HepG2 (cell line): ENCODE measurements at regions not wholly inside any gene's neighbourhood (a gene's known extent, or its start where the extent isn't known, plus 50 kb on each side); places are given as distances from the start of the nearest gene placed in this dataset.

Source experiments
- ATAC-seq: fragments of 200-7000 bp; cut with Tn5 transposase; 3 replicates; pipeline ENCODE4 v1.9.1; 2020; ENCODE audit warnings: mild to moderate bottlenecking, moderate library complexity
- BruUV-seq: library from RNA; stranded (reverse); fragments of 400-500 nt; replicated peaks from 2 replicates; lab custom pipeline; 2021; lab: Mats Ljungman, UMichigan
- CTCF ChIA-PET: fragments of 300-600 bp; formaldehyde crosslinking; extraction: SDS; loops from one replicate; lab custom pipeline; 2021; ENCODE audit warnings: low total read pairs, inconsistent platforms, low intra/inter-chr PET ratio; lab: Yijun Ruan, JAX
- POLR2A ChIA-PET: fragments of 350-600 bp; sonication (Branson Sonifier 250); formaldehyde crosslinking; loops from one replicate; lab custom pipeline; 2020; ENCODE audit warnings: antibody characterized with exemption, inconsistent platforms; lab: Yijun Ruan, JAX
- DNase-seq: peaks from one replicate; pipeline ENCODE4 v3.0.0-alpha.2; 2015; ENCODE audit warnings: low spot score
- FAIRE-seq: peaks from 3 replicates; lab custom pipeline; 2011; peaks lifted over from hg19 to GRCh38; lab: Jason Lieb, UNC
- H2AFZ ChIP-seq: one replicate; pipeline ENCODE4 v1.6.1; 2011; ENCODE audit warnings: low read length, inconsistent platforms
- H3K27ac ChIP-seq: fragments of 300-600 bp; 3 replicates; pipeline ENCODE4 v1.8.0; 2011; ENCODE audit warnings: mixed run types, mild to moderate bottlenecking, mixed read lengths, low read length, inconsistent platforms; ENCODE audit not compliant: insufficient read depth; ENCODE audit errors: extremely low read length
- H3K27me3 ChIP-seq, 2 experiments: fragments of 200-600 bp in 1 of 2; 2 replicates in 1 of 2; 3 replicates in 1 of 2; pipeline versions ENCODE4 v1.6.0 to v1.8.0; 2011; ENCODE audit warnings: low read length in 2 of 2, mild to moderate bottlenecking in 2 of 2, moderate library complexity in 2 of 2, inconsistent platforms in 1 of 2; ENCODE audit not compliant: insufficient read depth in 2 of 2, control insufficient read depth in 1 of 2
- H3K36me3 ChIP-seq, 2 experiments: fragments of 200-600 bp in 1 of 2; replicated peaks in 1 of 2; 2 replicates in 1 of 2; 3 replicates in 1 of 2; pipeline versions ENCODE4 v1.5.1 to v1.8.0; 2011; ENCODE audit warnings: low read length in 2 of 2, inconsistent platforms in 1 of 2; ENCODE audit not compliant: insufficient read depth in 2 of 2, control insufficient read depth in 1 of 2
- H3K4me1 ChIP-seq: 2 replicates; pipeline ENCODE4 v1.5.1; 2012; ENCODE audit warnings: low read length, inconsistent platforms; ENCODE audit not compliant: insufficient read depth
- H3K4me2 ChIP-seq: 2 replicates; pipeline ENCODE4 v1.6.0; 2011; ENCODE audit warnings: low read depth, low read length, inconsistent platforms
- H3K4me3 ChIP-seq, 3 experiments: fragments of 200-600 bp in 1 of 3; sonication (generic), shearing (Covaris generic) in 1 of 3; replicated peaks in 1 of 3; 2 replicates each; pipeline ENCODE4 v1.5.1; 2011 to 2016; ENCODE audit warnings: low read length in 3 of 3, inconsistent platforms in 2 of 3, low read depth in 2 of 3, mild to moderate bottlenecking in 2 of 3, control low read depth in 1 of 3, mixed read lengths in 1 of 3; ENCODE audit not compliant: insufficient read depth in 1 of 3
- H3K79me2 ChIP-seq: one replicate; pipeline ENCODE4 v1.6.1; 2011; ENCODE audit warnings: low read length, inconsistent platforms; ENCODE audit not compliant: insufficient read depth
- H3K9ac ChIP-seq: 2 replicates; pipeline ENCODE4 v1.6.0; 2011; ENCODE audit warnings: mild to moderate bottlenecking, low read depth, low read length, inconsistent platforms; ENCODE audit not compliant: insufficient read depth
- H3K9me3 ChIP-seq: 2 replicates; pipeline ENCODE4 v1.5.1; 2012; ENCODE audit warnings: mild to moderate bottlenecking, low read length
- H4K20me1 ChIP-seq: 2 replicates; pipeline ENCODE4 v1.6.0; 2011; ENCODE audit warnings: inconsistent platforms, mild to moderate bottlenecking, low read length, moderate library complexity; ENCODE audit not compliant: insufficient read depth
- ATF7 ChIP-seq, 2 experiments: fragments of 450-650 bp in 1 of 2; sonication (generic) in 1 of 2; formaldehyde crosslinking in 1 of 2; IDR thresholded peaks; 2 replicates each; pipeline versions ENCODE4 v1.4.0 to v1.6.1; 2016 to 2020; ENCODE audit warnings: antibody characterized with exemption in 1 of 2, mild to moderate bottlenecking in 1 of 2, missing genetic modification reagents in 1 of 2
- CBFB ChIP-seq: sonication (generic); formaldehyde crosslinking; IDR thresholded peaks from 2 replicates; pipeline ENCODE4 v1.4.0; 2020; ENCODE audit warnings: missing genetic modification reagents
- CEBPG ChIP-seq: IDR thresholded peaks from 2 replicates; pipeline ENCODE4 v1.6.1; 2016
- CREB1 ChIP-seq, 2 experiments: fragments of 450-650 bp in 1 of 2; IDR thresholded peaks; 2 replicates each; pipeline ENCODE4 v1.6.1; 2016 to 2017; ENCODE audit warnings: control low read depth in 1 of 2, mild to moderate bottlenecking in 1 of 2, missing compliant biosample characterization in 1 of 2, missing genetic modification characterization in 1 of 2
- CREB3 ChIP-seq: sonication (generic); formaldehyde crosslinking; IDR thresholded peaks from 2 replicates; pipeline ENCODE4 v1.5.0; 2020; ENCODE audit warnings: missing genetic modification reagents
- E2F5 ChIP-seq: sonication (generic); formaldehyde crosslinking; conservative IDR thresholded peaks from 2 replicates; pipeline ENCODE4 v1.4.0; 2020; ENCODE audit warnings: missing genetic modification reagents
- KMT2B ChIP-seq: IDR thresholded peaks from 2 replicates; pipeline ENCODE4 v1.6.1; 2016; ENCODE audit warnings: missing genetic modification reagents, missing compliant biosample characterization
- MTF2 ChIP-seq: sonication (generic); formaldehyde crosslinking; IDR thresholded peaks from 2 replicates; pipeline ENCODE4 v1.5.0; 2020; ENCODE audit warnings: missing genetic modification reagents, borderline replicate concordance
- NR0B2 ChIP-seq: sonication (generic); formaldehyde crosslinking; IDR thresholded peaks from 2 replicates; pipeline ENCODE4 v1.4.0; 2020; ENCODE audit warnings: mild to moderate bottlenecking, missing genetic modification reagents
- RFX5 ChIP-seq: IDR thresholded peaks from 2 replicates; pipeline ENCODE4 v1.6.1; 2011; ENCODE audit warnings: low read depth, low read length, improper control_type of control experiment
- SKI ChIP-seq: fragments of 450-650 bp; IDR thresholded peaks from one replicate; pipeline ENCODE4 v1.6.1; 2018; ENCODE audit warnings: mild to moderate bottlenecking; ENCODE audit not compliant: partially characterized antibody
- TMF1 ChIP-seq: sonication (generic); formaldehyde crosslinking; IDR thresholded peaks from 2 replicates; pipeline ENCODE4 v1.8.1; 2022; ENCODE audit warnings: low read depth, missing genetic modification reagents
- ZNF251 ChIP-seq: sonication (generic); formaldehyde crosslinking; IDR thresholded peaks from 2 replicates; pipeline ENCODE4 v1.9.0; 2021; ENCODE audit warnings: mild to moderate bottlenecking, missing genetic modification reagents
- ZNF441 ChIP-seq: sonication (generic); formaldehyde crosslinking; IDR thresholded peaks from 2 replicates; pipeline ENCODE4 v1.7.0; 2021; ENCODE audit warnings: missing genetic modification reagents, borderline replicate concordance
- ZNF451 ChIP-seq: sonication (generic); formaldehyde crosslinking; IDR thresholded peaks from 2 replicates; pipeline ENCODE4 v1.5.0; 2020; ENCODE audit warnings: mild to moderate bottlenecking, missing genetic modification reagents
- ZNF619 ChIP-seq: sonication (generic); formaldehyde crosslinking; IDR thresholded peaks from 2 replicates; pipeline ENCODE4 v1.4.0; 2020; ENCODE audit warnings: mild to moderate bottlenecking, missing genetic modification reagents
- ZNF672 ChIP-seq: sonication (generic); formaldehyde crosslinking; IDR thresholded peaks from 2 replicates; pipeline ENCODE4 v1.8.1; 2022; ENCODE audit warnings: missing genetic modification reagents
- ZNF713 ChIP-seq: sonication (generic); formaldehyde crosslinking; IDR thresholded peaks from 2 replicates; pipeline ENCODE4 v1.4.0; 2020; ENCODE audit warnings: mild to moderate bottlenecking, missing genetic modification reagents
- WGBS: methylation state at CpG from one replicate; pipeline ENCODE4 v1.1.6; 2017; ENCODE audit warnings: low lambda C conversion rate; 5-methylcytosine and 5-hydroxymethylcytosine counted together
- in situ Hi-C: cut with HindIII; loops from 2 replicates; pipeline ENCODE4 v1.10.0; 2017; ENCODE audit warnings: low pct_unique_long_range_greater_than_20kb; ENCODE audit not compliant: extremely low pct_ligation_motif_present
- intact Hi-C: fragments of 100-400 bp; cut with micrococcal nuclease; formaldehyde crosslinking; loops from one replicate; pipeline ENCODE4 v1.10.0; 2022; ENCODE audit not compliant: unreplicated experiment
- TF ChIP-seq, protein P1 (sequence below): fragments of 450-650 bp; IDR thresholded peaks from 2 replicates; pipeline ENCODE4 v1.6.1; 2017
- TF ChIP-seq, protein P2 (sequence below): sonication (generic); formaldehyde crosslinking; IDR thresholded peaks from 2 replicates; pipeline ENCODE4 v1.5.0; 2020; ENCODE audit warnings: mild to moderate bottlenecking, missing genetic modification reagents, borderline replicate concordance

DNA sequence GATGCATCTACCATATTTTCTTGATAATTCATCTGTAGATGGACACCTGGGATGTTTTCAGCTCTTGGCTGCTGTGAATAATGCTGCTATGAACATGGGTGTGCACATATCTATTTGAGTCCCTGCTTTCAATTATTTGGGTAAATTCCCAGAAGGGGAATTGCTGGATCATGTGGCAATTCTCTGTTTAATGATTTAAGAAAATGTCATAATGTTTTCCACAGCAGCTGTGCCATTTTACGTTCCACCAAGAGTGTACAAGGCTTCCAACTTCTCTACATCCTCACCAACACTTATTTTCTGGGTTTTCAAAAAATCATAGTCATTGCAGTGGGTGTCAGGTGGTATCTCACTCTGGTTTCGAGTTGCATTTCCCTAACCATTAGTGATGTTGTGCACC, 64.4 kb downstream of the NSMCE3 start (continued):
- TF ChIP-seq MTF2 = no peak
- no peak for TF ChIP-seq CREB1 (IDR thresholded peaks at IDR 0.05)
- no peak for TF ChIP-seq CREB1 (CRISPR knock-in tag; IDR thresholded peaks at IDR 0.05)

DNA sequence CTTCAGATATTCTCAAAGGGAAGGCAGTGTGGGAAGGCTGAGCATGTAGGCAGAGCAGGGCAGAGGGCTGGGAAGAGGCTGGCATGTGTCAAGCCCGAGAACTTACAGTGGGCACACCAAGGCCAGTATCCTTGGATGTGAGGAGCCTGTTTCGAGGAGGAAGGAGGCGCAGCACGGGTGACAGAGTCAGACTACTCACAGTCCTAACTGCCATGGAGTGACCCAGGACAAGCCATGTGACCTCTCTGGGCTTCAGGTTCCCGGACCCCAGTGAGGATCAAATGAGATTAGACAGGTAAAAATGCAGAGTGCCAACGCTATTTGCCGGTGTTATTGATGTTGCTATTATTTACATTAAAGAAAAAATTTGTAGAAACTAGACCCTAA, 65.3 kb downstream of the NSMCE3 start:
- H3K4me2 ChIP-seq = no peak overlapping the region
- no peaks in the 10 kb centered on the region for H3K36me3 ChIP-seq
- no peak overlapping the region for H3K4me3 ChIP-seq
- POLR2A ChIA-PET = no interaction called here
- in situ Hi-C loops = no loop called here
- no peak overlapping the region for H2AFZ ChIP-seq
- 19% methylated on average over 7 of the region's 7 CpGs for whole genome bisulfite sequencing
- no peak overlapping the region for H3K27ac ChIP-seq
- FAIRE-seq (no peak), DNase-seq (no peak), ATAC-seq (no peak)
- H3K4me1 ChIP-seq = no peaks in the 10 kb centered on the region
- CTCF ChIA-PET = no interaction called here
- no peak overlapping the region for H3K9ac ChIP-seq
- H3K27me3 ChIP-seq = no peaks in the 10 kb centered on the region; a peak in 1 of 5 replicates
- no peaks in the 10 kb centered on the region for H4K20me1 ChIP-seq
- BruUV-seq = no TSS peak
- no peaks in the 10 kb centered on the region for H3K9me3 ChIP-seq
- H3K79me2 ChIP-seq = no peaks in the 10 kb centered on the region
- intact Hi-C loops = no loop called here
- TF ChIP-seq ZNF451 (CRISPR knock-in tag) (no peak), ZNF713 (no peak), TMF1 (CRISPR knock-in tag) (no peak), ZNF672 (no peak), ZNF619 (CRISPR knock-in tag) (no peak), ATF7 (IDR thresholded peaks at IDR 0.05) (no peak), ATF7 (CRISPR knock-in tag; IDR thresholded peaks at IDR 0.05) (no peak), E2F5 (CRISPR knock-in tag) (no peak), ZNF441 (CRISPR knock-in tag) (no peak), CREB3 (no peak), KMT2B (CRISPR knock-in tag) (no peak), NR0B2 (CRISPR knock-in tag) (no peak), RFX5 (no peak), CEBPG (no peak), CBFB (CRISPR knock-in tag) (no peak), SKI (no peak), ZNF251 (CRISPR knock-in tag) (no peak)
- TF ChIP-seq, protein P1, sequence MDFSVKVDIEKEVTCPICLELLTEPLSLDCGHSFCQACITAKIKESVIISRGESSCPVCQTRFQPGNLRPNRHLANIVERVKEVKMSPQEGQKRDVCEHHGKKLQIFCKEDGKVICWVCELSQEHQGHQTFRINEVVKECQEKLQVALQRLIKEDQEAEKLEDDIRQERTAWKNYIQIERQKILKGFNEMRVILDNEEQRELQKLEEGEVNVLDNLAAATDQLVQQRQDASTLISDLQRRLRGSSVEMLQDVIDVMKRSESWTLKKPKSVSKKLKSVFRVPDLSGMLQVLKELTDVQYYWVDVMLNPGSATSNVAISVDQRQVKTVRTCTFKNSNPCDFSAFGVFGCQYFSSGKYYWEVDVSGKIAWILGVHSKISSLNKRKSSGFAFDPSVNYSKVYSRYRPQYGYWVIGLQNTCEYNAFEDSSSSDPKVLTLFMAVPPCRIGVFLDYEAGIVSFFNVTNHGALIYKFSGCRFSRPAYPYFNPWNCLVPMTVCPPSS = no peak
- TF ChIP-seq, protein P2, sequence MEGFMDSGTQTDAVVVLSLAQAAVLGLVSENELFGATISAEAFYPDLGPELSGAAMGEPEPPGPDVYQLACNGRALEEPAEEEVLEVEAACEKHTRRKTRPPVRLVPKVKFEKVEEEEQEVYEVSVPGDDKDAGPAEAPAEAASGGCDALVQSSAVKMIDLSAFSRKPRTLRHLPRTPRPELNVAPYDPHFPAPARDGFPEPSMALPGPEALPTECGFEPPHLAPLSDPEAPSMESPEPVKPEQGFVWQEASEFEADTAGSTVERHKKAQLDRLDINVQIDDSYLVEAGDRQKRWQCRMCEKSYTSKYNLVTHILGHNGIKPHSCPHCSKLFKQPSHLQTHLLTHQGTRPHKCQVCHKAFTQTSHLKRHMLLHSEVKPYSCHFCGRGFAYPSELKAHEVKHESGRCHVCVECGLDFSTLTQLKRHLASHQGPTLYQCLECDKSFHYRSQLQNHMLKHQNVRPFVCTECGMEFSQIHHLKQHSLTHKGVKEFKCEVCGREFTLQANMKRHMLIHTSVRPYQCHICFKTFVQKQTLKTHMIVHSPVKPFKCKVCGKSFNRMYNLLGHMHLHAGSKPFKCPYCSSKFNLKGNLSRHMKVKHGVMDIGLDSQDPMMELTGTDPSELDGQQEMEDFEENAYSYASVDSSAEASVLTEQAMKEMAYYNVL (CRISPR knock-in tag) = no peak
